Keratinocyte (primary cell): ENCODE measurements at regions not wholly inside any gene's neighbourhood (a gene's known extent, or its start where the extent isn't known, plus 50 kb on each side); places are given as distances from the start of the nearest gene placed in this dataset.

Experiments used
- DNase-seq: peaks from one replicate; pipeline ENCODE4 v3.0.0-alpha.2; 2011; ENCODE audit warnings: low read depth, missing footprints, low spot score
- FAIRE-seq: peaks from 2 replicates; lab custom pipeline; 2011; peaks lifted over from hg19 to GRCh38; lab: Jason Lieb, UNC
- H2AFZ ChIP-seq: 2 replicates; pipeline ENCODE4 v1.6.0; 2012; ENCODE audit warnings: low read length, control low read depth, inconsistent platforms; ENCODE audit not compliant: control insufficient read depth
- H3K27ac ChIP-seq: 2 replicates; pipeline ENCODE4 v1.5.1; 2011; ENCODE audit warnings: low read length; ENCODE audit not compliant: control insufficient read depth, insufficient read depth
- H3K27me3 ChIP-seq: 3 replicates; pipeline ENCODE4 v1.6.0; 2011; ENCODE audit warnings: low read length; ENCODE audit not compliant: control insufficient read depth, insufficient read depth; ENCODE audit errors: extremely low read depth
- H3K36me3 ChIP-seq, 2 experiments: 2 replicates in 1 of 2; 3 replicates in 1 of 2; pipeline ENCODE4 v1.5.1; 2011; ENCODE audit warnings: low read length in 2 of 2, mild to moderate bottlenecking in 1 of 2; ENCODE audit not compliant: control insufficient read depth in 2 of 2, insufficient read depth in 2 of 2; ENCODE audit errors: extremely low read depth in 1 of 2
- H3K4me1 ChIP-seq: 3 replicates; pipeline ENCODE4 v1.5.1; 2011; ENCODE audit warnings: low read length; ENCODE audit not compliant: control insufficient read depth, insufficient read depth; ENCODE audit errors: extremely low read depth
- H3K4me2 ChIP-seq: 3 replicates; pipeline ENCODE4 v1.6.0; 2011; ENCODE audit warnings: low read depth, low read length; ENCODE audit not compliant: control insufficient read depth, insufficient read depth; ENCODE audit errors: extremely low read depth
- H3K4me3 ChIP-seq, 3 experiments: fragments of 200-600 bp in 1 of 3; sonication (generic) in 1 of 3; 2 replicates in 2 of 3; 3 replicates in 1 of 3; pipeline ENCODE4 v1.5.1; 2011 to 2016; ENCODE audit warnings: low read length in 3 of 3, mild to moderate bottlenecking in 3 of 3, control low read depth in 2 of 3, inconsistent platforms in 1 of 3, low read depth in 1 of 3, mixed read lengths in 1 of 3, mixed run types in 1 of 3, moderate library complexity in 1 of 3; ENCODE audit not compliant: control insufficient read depth in 2 of 3, insufficient read depth in 2 of 3; ENCODE audit errors: extremely low read depth in 1 of 3
- H3K79me2 ChIP-seq: 2 replicates; pipeline ENCODE4 v1.6.0; 2012; ENCODE audit warnings: low read length; ENCODE audit not compliant: control insufficient read depth, insufficient read depth
- H3K9ac ChIP-seq: 3 replicates; pipeline ENCODE4 v1.6.0; 2011; ENCODE audit warnings: low read length; ENCODE audit not compliant: control insufficient read depth, insufficient read depth; ENCODE audit errors: extremely low read depth
- H3K9me1 ChIP-seq: 3 replicates; pipeline ENCODE4 v1.6.0; 2011; ENCODE audit warnings: low read length; ENCODE audit not compliant: control insufficient read depth, insufficient read depth; ENCODE audit errors: extremely low read depth
- H3K9me3 ChIP-seq: 2 replicates; pipeline ENCODE4 v1.5.1; 2012; ENCODE audit warnings: low read depth, low read length; ENCODE audit not compliant: control insufficient read depth
- H4K20me1 ChIP-seq: 3 replicates; pipeline ENCODE4 v1.6.0; 2011; ENCODE audit warnings: low read length; ENCODE audit not compliant: control insufficient read depth, insufficient read depth; ENCODE audit errors: extremely low read depth
- CTCF ChIP-seq, 3 experiments: IDR thresholded peaks in 1 of 3; conservative IDR thresholded peaks in 1 of 3; optimal IDR thresholded peaks in 1 of 3; 2 replicates in 2 of 3; 3 replicates in 1 of 3; pipeline versions ENCODE3 to v1.5.1; 2011; ENCODE audit warnings: low read length in 3 of 3, mild to moderate bottlenecking in 3 of 3, moderate library complexity in 2 of 3, control low read depth in 1 of 3, inconsistent platforms in 1 of 3; ENCODE audit not compliant: insufficient read depth in 2 of 3; ENCODE audit errors: extremely low read depth in 1 of 3
- EZH2 ChIP-seq: IDR thresholded peaks from one replicate; pipeline ENCODE4 v1.6.1; 2012; ENCODE audit warnings: inconsistent platforms, mild to moderate bottlenecking, low read length, moderate library complexity
- dilution Hi-C: fragments of 300-500 bp; cut with MboI; formaldehyde crosslinking; loops from one replicate; pipeline ENCODE4 v1.7.0; 2020; ENCODE audit warnings: low sequenced_read_pairs; ENCODE audit not compliant: extremely low pct_ligation_motif_present

- Histone ChIP-seq H3K36me3 (no peaks in the 10 kb centered on the region), H3K27ac (no peak overlapping the region), H3K9me1 (no peaks in the 10 kb centered on the region), H3K9me3 (no peaks in the 10 kb centered on the region), H3K9ac (no peak overlapping the region), H2AFZ (no peak overlapping the region), H3K27me3 (peaks cover 6% of the 10 kb centered on the region), H3K79me2 (no peaks in the 10 kb centered on the region), H3K4me2 (no peak overlapping the region), H3K4me1 (no peaks in the 10 kb centered on the region), H4K20me1 (no peaks in the 10 kb centered on the region), H3K4me3 (no peak overlapping the region)
- FAIRE-seq (no peak), DNase-seq (no peak)
- dilution Hi-C loops: no loop called here
- TF ChIP-seq CTCF (optimal IDR thresholded peaks at IDR 0.05 in 1 of 3, IDR thresholded peaks at IDR 0.05 in 1 of 3, conservative IDR thresholded peaks at IDR 0.05 in 1 of 3; ENCODE audit: extremely low read depth in 1 of 3, insufficient read depth in 2 of 3, low read length in 3 of 3) (no peak), EZH2 (no peak)
Measured at GRCh38 chr10:78778444-78779338, 290.1 kb upstream of the ZMIZ1 start.

- TF ChIP-seq CTCF (optimal IDR thresholded peaks at IDR 0.05 in 1 of 3, IDR thresholded peaks at IDR 0.05 in 1 of 3, conservative IDR thresholded peaks at IDR 0.05 in 1 of 3; ENCODE audit: extremely low read depth in 1 of 3, insufficient read depth in 2 of 3, low read length in 3 of 3) (no peak), EZH2 (no peak)
- no peak for FAIRE-seq
Measured at GRCh38 chr10:78779339-78779955, 289.3 kb upstream of the ZMIZ1 start.

More at GRCh38 chr10:78779339-78779955, 289.3 kb upstream of the ZMIZ1 start:
- H3K27me3 ChIP-seq: peaks cover 9% of the 10 kb centered on the region
- dilution Hi-C loops: no loop called here
- no peaks in the 10 kb centered on the region for H3K4me1 ChIP-seq
- H3K9me1 ChIP-seq: no peaks in the 10 kb centered on the region
- no peak overlapping the region for H3K4me2 ChIP-seq
- H3K4me3 ChIP-seq: no peak overlapping the region
- no peak overlapping the region for H3K9ac ChIP-seq
- no peaks in the 10 kb centered on the region for H4K20me1 ChIP-seq
- no peaks in the 10 kb centered on the region for H3K9me3 ChIP-seq
- H3K79me2 ChIP-seq: no peaks in the 10 kb centered on the region
- DNase-seq: no peak
- H3K27ac ChIP-seq: no peak overlapping the region
- no peaks in the 10 kb centered on the region for H3K36me3 ChIP-seq
- H2AFZ ChIP-seq: no peak overlapping the region
